Hippocampal formation (tissue), 2 donors: ENCODE measurements at regions not wholly inside any gene's neighbourhood (a gene's known extent, or its start where the extent isn't known, plus 50 kb on each side); places are given as distances from the start of the nearest gene placed in this dataset.
A peak's percentile ranks its signal among the peaks of the same experiment; 100 is the strongest.
"Not testable (repeated sequence)": the region's sequence is repeated elsewhere in the genome, so short reads cannot be mapped to it uniquely, and the experiment has no call there.

Experiments used
- DNase-seq, 2 donors: peaks; one replicate each; lab custom pipeline; 2025; lab: John Stamatoyannopoulos, UW

GRCh38 chr20:23151008-23151703 is 65.0 kb upstream of the CD93 start:
- no peak for DNase-seq

GRCh38 chr20:23150304-23151007 is 64.3 kb upstream of the CD93 start:
- no peak for DNase-seq

- DNase-seq: no peak
These were observed 63.6 kb upstream of the CD93 start for GRCh38 chr20:23149623-23150279.

- no peak for DNase-seq
These were observed 62.8 kb upstream of the CD93 start for GRCh38 chr20:23148731-23149570.

GRCh38 chr20:23147964-23148730 is 62.0 kb upstream of the CD93 start:
- no peak for DNase-seq

GRCh38 chr20:23147647-23147963 is 61.5 kb upstream of the CD93 start:
- DNase-seq: no peak

GRCh38 chr20:23146857-23147637 is 60.9 kb upstream of the CD93 start:
- DNase-seq: no peak

- no peak for DNase-seq
These were observed 60.1 kb upstream of the CD93 start for GRCh38 chr20:23146181-23146580.

- peak in 1 of 2 donors; percentile 43 for DNase-seq
These were observed 59.2 kb upstream of the CD93 start for GRCh38 chr20:23145281-23145700.

GRCh38 chr20:23144856-23145255 is 58.7 kb upstream of the CD93 start:
- no peak for DNase-seq

- DNase-seq: no peak
These were observed 58.0 kb upstream of the CD93 start for GRCh38 chr20:23143986-23144690.

GRCh38 chr20:23143098-23143497 is 57.0 kb upstream of the CD93 start:
- DNase-seq: no peak

- no peak for DNase-seq
These were observed 56.3 kb upstream of the CD93 start for GRCh38 chr20:23142162-23143050.

GRCh38 chr20:23141450-23142161 is 55.5 kb upstream of the CD93 start:
- no peak for DNase-seq

GRCh38 chr20:23140991-23141390 is 54.9 kb upstream of the CD93 start:
- DNase-seq: no peak

GRCh38 chr20:23139984-23140383 is 53.9 kb upstream of the CD93 start:
- DNase-seq: not testable (repeated sequence)

- DNase-seq: no peak
These were observed 53.4 kb upstream of the CD93 start for GRCh38 chr20:23139524-23139923.

GRCh38 chr20:23138682-23139081 is 52.6 kb upstream of the CD93 start:
- no peak for DNase-seq
